Osteocyte (in vitro differentiated cells): ENCODE measurements at regions not wholly inside any gene's neighbourhood (a gene's known extent, or its start where the extent isn't known, plus 50 kb on each side); places are given as distances from the start of the nearest gene placed in this dataset.

ENCODE experiments used
- DNase-seq: peaks from one replicate; pipeline ENCODE4 v3.0.0; 2021; ENCODE audit warnings: mixed read lengths; ENCODE audit not compliant: unreplicated experiment; ENCODE audit errors: extremely low spot score
- H3K27ac Mint-ChIP-seq: one replicate; pipeline ENCODE4 v1.8.0; 2021; ENCODE audit warnings: mild to moderate bottlenecking, mixed read lengths; ENCODE audit not compliant: unreplicated experiment
- H3K27me3 Mint-ChIP-seq: one replicate; pipeline ENCODE4 v1.8.0; 2021; ENCODE audit warnings: mixed read lengths; ENCODE audit not compliant: unreplicated experiment
- H3K36me3 Mint-ChIP-seq: one replicate; pipeline ENCODE4 v1.8.0; 2021; ENCODE audit warnings: mixed read lengths; ENCODE audit not compliant: unreplicated experiment
- H3K4me1 Mint-ChIP-seq: one replicate; pipeline ENCODE4 v1.8.0; 2021; ENCODE audit warnings: mixed read lengths; ENCODE audit not compliant: unreplicated experiment
- H3K4me3 Mint-ChIP-seq: one replicate; pipeline ENCODE4 v1.8.0; 2021; ENCODE audit warnings: mild to moderate bottlenecking, moderate library complexity, mixed read lengths; ENCODE audit not compliant: unreplicated experiment
- H3K9me3 Mint-ChIP-seq: one replicate; pipeline ENCODE4 v1.8.0; 2021; ENCODE audit warnings: mixed read lengths; ENCODE audit not compliant: unreplicated experiment
- CTCF ChIP-seq: fragments of 200-600 bp; sonication (generic); IDR thresholded peaks from 2 replicates; pipeline ENCODE4 v1.5.0; 2021; ENCODE audit warnings: antibody characterized with exemption, mild to moderate bottlenecking, moderate library complexity

GRCh38 chr4:123043793-123044425 is 121.5 kb upstream of the NUDT6 start:
- Mint-ChIP-seq H3K9me3 (peaks cover 47% of the 10 kb centered on the region), H3K4me3 (no peak overlapping the region), H3K27ac (no peak overlapping the region), H3K36me3 (peaks cover 40% of the 10 kb centered on the region), H3K27me3 (no peaks in the 10 kb centered on the region), H3K4me1 (peaks cover 4% of the 10 kb centered on the region)
- no peak for DNase-seq
- no peak for TF ChIP-seq CTCF

- Mint-ChIP-seq H3K27ac (no peak overlapping the region), H3K4me1 (no peaks in the 10 kb centered on the region), H3K36me3 (peaks cover 46% of the 10 kb centered on the region), H3K9me3 (peaks cover 62% of the 10 kb centered on the region), H3K27me3 (no peaks in the 10 kb centered on the region), H3K4me3 (no peak overlapping the region)
- TF ChIP-seq CTCF = no peak
- no peak for DNase-seq
These were observed 123.7 kb upstream of the NUDT6 start for GRCh38 chr4:123046096-123046495.

- no peaks in the 10 kb centered on the region for H3K4me1 Mint-ChIP-seq
- DNase-seq = no peak
- no peak overlapping the region for H3K27ac Mint-ChIP-seq
- no peak overlapping the region for H3K4me3 Mint-ChIP-seq
- no peak for TF ChIP-seq CTCF
- peaks cover 50% of the 10 kb centered on the region for H3K9me3 Mint-ChIP-seq
- peaks cover 32% of the 10 kb centered on the region for H3K36me3 Mint-ChIP-seq
- H3K27me3 Mint-ChIP-seq = no peaks in the 10 kb centered on the region
These were observed 127.6 kb upstream of the NUDT6 start for GRCh38 chr4:123050018-123050417.

GRCh38 chr4:123052007-123052406 is 129.6 kb upstream of the NUDT6 start:
- no peak for TF ChIP-seq CTCF
- Mint-ChIP-seq H3K4me3 (no peak overlapping the region), H3K36me3 (peaks cover 28% of the 10 kb centered on the region), H3K9me3 (peaks cover 44% of the 10 kb centered on the region), H3K27me3 (no peaks in the 10 kb centered on the region), H3K27ac (no peak overlapping the region), H3K4me1 (peaks cover 9% of the 10 kb centered on the region)
- no peak for DNase-seq

GRCh38 chr4:123055943-123056342 is 133.5 kb upstream of the NUDT6 start:
- Mint-ChIP-seq H3K27ac (no peak overlapping the region), H3K27me3 (no peaks in the 10 kb centered on the region), H3K4me3 (no peak overlapping the region), H3K4me1 (peaks cover 9% of the 10 kb centered on the region), H3K9me3 (peaks cover 26% of the 10 kb centered on the region), H3K36me3 (peaks cover 22% of the 10 kb centered on the region)
- DNase-seq = no peak
- no peak for TF ChIP-seq CTCF
